Gastrocnemius medialis (tissue), 4 donors: ENCODE measurements at regions not wholly inside any gene's neighbourhood (a gene's known extent, or its start where the extent isn't known, plus 50 kb on each side); places are given as distances from the start of the nearest gene placed in this dataset.

Experiments
- CTCF ChIP-seq, 5 experiments: fragments of 450-650 bp in 3 of 5; fragments of 200-600 bp in 2 of 5; sonication (generic) in 2 of 5; IDR thresholded peaks in 4 of 5; conservative IDR thresholded peaks in 1 of 5; 1 replicate in 4 of 5; 2 replicates in 1 of 5; pipeline ENCODE4 v1.5.1; 2016 to 2019; ENCODE audit warnings: antibody characterized with exemption in 5 of 5, mild to moderate bottlenecking in 3 of 5, moderate library complexity in 3 of 5
- POLR2A ChIP-seq, 2 donors: fragments of 450-650 bp; IDR thresholded peaks; one replicate each; pipeline ENCODE4 v1.6.1; 2017; ENCODE audit warnings: antibody characterized with exemption in 2 of 2, mild to moderate bottlenecking in 2 of 2, moderate library complexity in 2 of 2

DNA sequence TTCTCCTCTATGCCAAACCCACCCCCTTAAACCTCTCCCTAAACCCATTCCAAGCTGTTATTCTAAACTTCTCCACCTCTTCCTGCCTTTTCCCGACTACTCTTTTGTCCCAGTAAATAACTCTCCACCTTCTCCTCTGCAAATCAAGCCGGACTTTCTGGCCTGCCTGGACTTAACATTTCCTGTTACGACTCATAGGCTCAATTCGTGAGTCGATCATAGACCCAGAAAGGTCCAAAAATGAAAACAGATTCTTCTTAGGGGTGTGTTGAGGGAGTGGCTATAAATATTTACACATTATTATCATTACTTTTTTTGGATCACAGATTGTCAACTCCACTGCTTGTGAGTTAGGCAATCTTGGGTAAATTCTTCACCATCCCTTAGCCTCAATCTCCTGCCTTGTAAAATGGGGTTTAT lies 59.0 kb upstream of the HABP2 start:
- TF ChIP-seq POLR2A (IDR thresholded peaks at IDR 0.05) (no peak), CTCF (IDR thresholded peaks at IDR 0.05 in 4 of 5, conservative IDR thresholded peaks at IDR 0.05 in 1 of 5) (no peak)
